Osteocyte (in vitro differentiated cells): ENCODE measurements at regions not wholly inside any gene's neighbourhood (a gene's known extent, or its start where the extent isn't known, plus 50 kb on each side); places are given as distances from the start of the nearest gene placed in this dataset.
"Not testable (repeated sequence)": the region's sequence is repeated elsewhere in the genome, so short reads cannot be mapped to it uniquely, and the experiment has no call there.

Source experiments
- DNase-seq: peaks from one replicate; pipeline ENCODE4 v3.0.0; 2021; ENCODE audit warnings: mixed read lengths; ENCODE audit not compliant: unreplicated experiment; ENCODE audit errors: extremely low spot score
- H3K27ac Mint-ChIP-seq: one replicate; pipeline ENCODE4 v1.8.0; 2021; ENCODE audit warnings: mild to moderate bottlenecking, mixed read lengths; ENCODE audit not compliant: unreplicated experiment
- H3K27me3 Mint-ChIP-seq: one replicate; pipeline ENCODE4 v1.8.0; 2021; ENCODE audit warnings: mixed read lengths; ENCODE audit not compliant: unreplicated experiment
- H3K36me3 Mint-ChIP-seq: one replicate; pipeline ENCODE4 v1.8.0; 2021; ENCODE audit warnings: mixed read lengths; ENCODE audit not compliant: unreplicated experiment
- H3K4me1 Mint-ChIP-seq: one replicate; pipeline ENCODE4 v1.8.0; 2021; ENCODE audit warnings: mixed read lengths; ENCODE audit not compliant: unreplicated experiment
- H3K4me3 Mint-ChIP-seq: one replicate; pipeline ENCODE4 v1.8.0; 2021; ENCODE audit warnings: mild to moderate bottlenecking, moderate library complexity, mixed read lengths; ENCODE audit not compliant: unreplicated experiment
- H3K9me3 Mint-ChIP-seq: one replicate; pipeline ENCODE4 v1.8.0; 2021; ENCODE audit warnings: mixed read lengths; ENCODE audit not compliant: unreplicated experiment
- CTCF ChIP-seq: fragments of 200-600 bp; sonication (generic); IDR thresholded peaks from 2 replicates; pipeline ENCODE4 v1.5.0; 2021; ENCODE audit warnings: antibody characterized with exemption, mild to moderate bottlenecking, moderate library complexity

DNA sequence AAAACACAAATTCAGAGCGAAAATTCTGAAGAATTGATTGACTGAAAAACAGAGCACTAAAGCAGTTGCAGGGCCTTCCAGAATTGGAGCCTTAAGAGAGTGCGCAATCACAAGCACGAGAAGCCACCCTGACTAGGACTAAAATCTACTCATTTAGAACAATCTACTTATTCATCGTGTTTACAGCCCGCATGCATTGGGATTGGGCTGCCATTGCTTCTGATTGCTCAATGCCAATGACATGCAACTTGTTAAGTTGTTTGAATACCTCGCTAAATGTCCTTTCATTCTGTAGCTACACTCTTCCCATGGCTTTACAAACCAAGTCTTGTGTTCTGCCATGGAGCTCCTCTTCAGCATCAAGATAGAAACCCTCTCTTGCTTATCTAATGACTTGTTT lies 425.9 kb upstream of the POM121L12 start:
- no peak overlapping the region for H3K27ac Mint-ChIP-seq
- H3K4me1 Mint-ChIP-seq, result no peaks in the 10 kb centered on the region
- H3K36me3 Mint-ChIP-seq, result no peaks in the 10 kb centered on the region
- no peaks in the 10 kb centered on the region for H3K27me3 Mint-ChIP-seq
- DNase-seq, result no peak
- no peak overlapping the region for H3K4me3 Mint-ChIP-seq
- no peak for TF ChIP-seq CTCF
- H3K9me3 Mint-ChIP-seq, result peaks cover 35% of the 10 kb centered on the region

GRCh38 chr7:52592698-52593097 lies 442.7 kb upstream of the POM121L12 start:
- H3K36me3 Mint-ChIP-seq, result no peaks in the 10 kb centered on the region
- H3K4me1 Mint-ChIP-seq, result no peaks in the 10 kb centered on the region
- no peak for TF ChIP-seq CTCF
- peaks cover 40% of the 10 kb centered on the region for H3K9me3 Mint-ChIP-seq
- no peak overlapping the region for H3K4me3 Mint-ChIP-seq
- H3K27ac Mint-ChIP-seq, result no peak overlapping the region
- no peak for DNase-seq
- H3K27me3 Mint-ChIP-seq, result no peaks in the 10 kb centered on the region

- Mint-ChIP-seq H3K27me3 (no peaks in the 10 kb centered on the region), H3K4me1 (no peaks in the 10 kb centered on the region), H3K4me3 (no peak overlapping the region), H3K27ac (no peak overlapping the region), H3K9me3 (peaks cover 12% of the 10 kb centered on the region), H3K36me3 (no peaks in the 10 kb centered on the region)
- DNase-seq, result no peak
- TF ChIP-seq CTCF, result no peak
These were observed 448.7 kb upstream of the POM121L12 start for GRCh38 chr7:52586704-52587103.

DNA sequence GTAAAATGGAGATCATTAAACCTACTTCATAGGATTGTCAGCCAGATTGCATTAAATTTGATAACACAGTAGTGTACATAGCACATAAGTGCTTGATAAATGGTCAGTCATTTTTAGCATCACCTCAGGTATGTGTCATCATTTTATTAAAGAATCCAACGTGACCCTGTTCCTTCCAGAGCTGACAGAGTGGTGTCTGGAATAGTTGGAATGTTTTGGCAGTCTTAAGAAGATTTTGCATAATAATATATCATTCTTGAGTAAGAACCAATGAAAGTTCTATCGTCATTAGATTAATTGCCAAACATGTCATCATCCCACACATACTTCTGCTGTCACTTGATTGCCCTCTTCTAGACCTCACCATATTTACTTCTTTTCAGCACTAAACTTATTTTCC lies 451.4 kb upstream of the POM121L12 start:
- no peak for DNase-seq
- H3K4me3 Mint-ChIP-seq, result no peak overlapping the region
- H3K4me1 Mint-ChIP-seq, result no peaks in the 10 kb centered on the region
- H3K9me3 Mint-ChIP-seq, result peaks cover 16% of the 10 kb centered on the region
- no peaks in the 10 kb centered on the region for H3K36me3 Mint-ChIP-seq
- no peak overlapping the region for H3K27ac Mint-ChIP-seq
- TF ChIP-seq CTCF, result no peak
- no peaks in the 10 kb centered on the region for H3K27me3 Mint-ChIP-seq

DNA sequence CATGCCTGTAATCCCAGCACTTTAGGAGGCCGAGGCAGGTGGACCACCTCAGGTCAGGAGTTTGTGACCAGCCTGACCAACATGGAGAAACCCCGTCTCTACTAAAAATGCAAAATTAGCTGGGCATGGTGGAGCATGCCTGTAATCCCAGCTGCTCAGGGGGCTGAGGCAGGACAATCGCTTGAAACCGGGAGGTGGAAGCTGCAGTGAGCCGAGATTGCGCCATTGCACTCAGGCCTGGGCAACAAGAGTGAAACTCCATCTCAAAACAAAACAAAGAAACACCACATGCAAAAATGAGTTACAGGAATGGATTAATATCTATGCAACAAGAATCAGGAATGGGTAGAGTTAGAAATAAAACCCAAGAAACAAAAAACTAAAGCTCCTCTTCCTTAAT lies 462.3 kb upstream of the POM121L12 start:
- H3K27ac Mint-ChIP-seq, H3K4me3 Mint-ChIP-seq, H3K27me3 Mint-ChIP-seq, H3K36me3 Mint-ChIP-seq, H3K4me1 Mint-ChIP-seq, DNase-seq, H3K9me3 Mint-ChIP-seq: not testable (repeated sequence)

DNA sequence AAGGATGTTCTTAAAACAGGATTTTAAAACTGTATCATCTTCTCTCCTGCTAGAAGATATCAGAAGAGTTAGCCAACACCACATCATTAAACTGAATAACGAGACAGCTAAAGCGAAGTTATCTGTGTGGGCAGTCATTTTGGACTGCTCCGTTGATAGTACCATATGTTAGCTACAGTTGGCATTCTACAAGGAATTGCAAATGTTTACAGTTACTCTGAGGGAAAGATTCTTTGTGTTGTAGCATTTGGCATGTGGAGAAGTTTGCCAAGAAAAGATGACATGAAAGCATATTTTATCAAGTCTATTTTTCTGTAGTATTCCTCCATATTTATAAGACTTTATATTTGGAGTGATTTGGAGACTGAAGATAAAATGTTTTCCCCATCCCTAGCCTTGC lies 464.4 kb upstream of the POM121L12 start:
- H3K36me3 Mint-ChIP-seq, result no peaks in the 10 kb centered on the region
- peaks cover 7% of the 10 kb centered on the region for H3K9me3 Mint-ChIP-seq
- no peak for TF ChIP-seq CTCF
- no peaks in the 10 kb centered on the region for H3K4me1 Mint-ChIP-seq
- DNase-seq, result no peak
- H3K27me3 Mint-ChIP-seq, result no peaks in the 10 kb centered on the region
- no peak overlapping the region for H3K4me3 Mint-ChIP-seq
- no peak overlapping the region for H3K27ac Mint-ChIP-seq
